ENCODE measurements at regions not wholly inside any gene's neighbourhood (a gene's known extent, or its start where the extent isn't known, plus 50 kb on each side); places are given as distances from the start of the nearest gene placed in this dataset.

- no peak for TF ChIP-seq CTCF (IDR thresholded peaks at IDR 0.05 in 2 of 3, conservative IDR thresholded peaks at IDR 0.05 in 1 of 3; ENCODE audit: insufficient read depth in 2 of 3, low read depth in 1 of 3, low read length in 3 of 3)
- no peak for TF ChIP-seq BACH1 (tag; IDR thresholded peaks at IDR 0.05)
- TF ChIP-seq ZNF583 (CRISPR knock-in tag; IDR thresholded peaks at IDR 0.05), result no peak
- TF ChIP-seq PHB (CRISPR knock-in tag; IDR thresholded peaks at IDR 0.05), result no peak
Observed at GRCh38 chr3:132979606-132980005, 58.6 kb upstream of the TMEM108 start.
